ENCODE measurements at regions not wholly inside any gene's neighbourhood (a gene's known extent, or its start where the extent isn't known, plus 50 kb on each side); places are given as distances from the start of the nearest gene placed in this dataset.

- ATAC-seq, result no peak
- TF ChIP-seq PATZ1 (CRISPR knock-in tag; IDR thresholded peaks at IDR 0.05; ENCODE audit: borderline replicate concordance), result no peak
- TF ChIP-seq ZFP3 (CRISPR knock-in tag; IDR thresholded peaks at IDR 0.05), result no peak
- no peak for TF ChIP-seq BACH2 (CRISPR knock-in tag; IDR thresholded peaks at IDR 0.05; ENCODE audit: borderline replicate concordance)
- no peak for TF ChIP-seq ARNTL (CRISPR knock-in tag; IDR thresholded peaks at IDR 0.05; ENCODE audit: borderline replicate concordance, low read depth)
- TF ChIP-seq SNAI2 (CRISPR knock-in tag; IDR thresholded peaks at IDR 0.05), result no peak
- no peak for TF ChIP-seq GLIS3 (CRISPR knock-in tag; IDR thresholded peaks at IDR 0.05)
- no peak for TF ChIP-seq RARB (CRISPR knock-in tag; IDR thresholded peaks at IDR 0.05)
- no peak for TF ChIP-seq ISL1 (CRISPR knock-in tag; IDR thresholded peaks at IDR 0.05)
- TF ChIP-seq TSHZ2 (CRISPR knock-in tag; IDR thresholded peaks at IDR 0.05), result no peak
- no peak for TF ChIP-seq PPARA (CRISPR knock-in tag; IDR thresholded peaks at IDR 0.05; ENCODE audit: borderline replicate concordance)
- TF ChIP-seq CSRNP3 (CRISPR knock-in tag; IDR thresholded peaks at IDR 0.05), result no peak
- no peak for TF ChIP-seq ESRRG (CRISPR knock-in tag; IDR thresholded peaks at IDR 0.05)
- no peak for TF ChIP-seq POU6F1 (CRISPR knock-in tag; IDR thresholded peaks at IDR 0.05; ENCODE audit: borderline replicate concordance, low read depth)
- TF ChIP-seq ZNF565 (CRISPR knock-in tag; conservative IDR thresholded peaks at IDR 0.05; ENCODE audit: low read depth), result no peak
- no peak for TF ChIP-seq OSR1 (CRISPR knock-in tag; IDR thresholded peaks at IDR 0.05)
- TF ChIP-seq TOX (CRISPR knock-in tag; IDR thresholded peaks at IDR 0.05; ENCODE audit: borderline replicate concordance), result no peak
- TF ChIP-seq TCF4 (CRISPR knock-in tag; IDR thresholded peaks at IDR 0.05; ENCODE audit: borderline replicate concordance), result no peak
- TF ChIP-seq ZNF8 (CRISPR knock-in tag; IDR thresholded peaks at IDR 0.05), result no peak
Measured at GRCh38 chr2:88811233-88811632, 119.8 kb downstream of the RPIA start.

GRCh38 chr2:88811681-88812080 is 120.2 kb downstream of the RPIA start:
- ATAC-seq, result no peak
- TF ChIP-seq PPARA (CRISPR knock-in tag; IDR thresholded peaks at IDR 0.05; ENCODE audit: borderline replicate concordance), result no peak
- no peak for TF ChIP-seq TSHZ2 (CRISPR knock-in tag; IDR thresholded peaks at IDR 0.05)
- TF ChIP-seq ZNF70 (CRISPR knock-in tag; IDR thresholded peaks at IDR 0.05), result no peak
- no peak for TF ChIP-seq ZFP3 (CRISPR knock-in tag; IDR thresholded peaks at IDR 0.05)
- TF ChIP-seq OSR1 (CRISPR knock-in tag; IDR thresholded peaks at IDR 0.05), result no peak

- no peak for ATAC-seq
- no peak for TF ChIP-seq TCF4 (CRISPR knock-in tag; IDR thresholded peaks at IDR 0.05; ENCODE audit: borderline replicate concordance)
- no peak for TF ChIP-seq ARNTL (CRISPR knock-in tag; IDR thresholded peaks at IDR 0.05; ENCODE audit: borderline replicate concordance, low read depth)
- no peak for TF ChIP-seq CSDC2 (CRISPR knock-in tag; IDR thresholded peaks at IDR 0.05)
- TF ChIP-seq TOX (CRISPR knock-in tag; IDR thresholded peaks at IDR 0.05; ENCODE audit: borderline replicate concordance), result no peak
- TF ChIP-seq GLIS3 (CRISPR knock-in tag; IDR thresholded peaks at IDR 0.05), result no peak
- TF ChIP-seq OSR1 (CRISPR knock-in tag; IDR thresholded peaks at IDR 0.05), result no peak
- TF ChIP-seq CSRNP3 (CRISPR knock-in tag; IDR thresholded peaks at IDR 0.05), result no peak
- TF ChIP-seq ZC3H10 (CRISPR knock-in tag; IDR thresholded peaks at IDR 0.05), result no peak
- no peak for TF ChIP-seq ZFP3 (CRISPR knock-in tag; IDR thresholded peaks at IDR 0.05)
- no peak for TF ChIP-seq PATZ1 (CRISPR knock-in tag; IDR thresholded peaks at IDR 0.05; ENCODE audit: borderline replicate concordance)
- no peak for TF ChIP-seq ZNF70 (CRISPR knock-in tag; IDR thresholded peaks at IDR 0.05)
- no peak for TF ChIP-seq ISL1 (CRISPR knock-in tag; IDR thresholded peaks at IDR 0.05)
Measured at GRCh38 chr2:88813612-88814011, 122.1 kb downstream of the RPIA start.
